IMR-90 (cell line): ENCODE measurements at regions not wholly inside any gene's neighbourhood (a gene's known extent, or its start where the extent isn't known, plus 50 kb on each side); places are given as distances from the start of the nearest gene placed in this dataset.
A peak's percentile ranks its signal among the peaks of the same experiment; 100 is the strongest.

ENCODE experiments used
- ATAC-seq: fragments of 200-7000 bp; cut with Tn5 transposase; 2 replicates; pipeline ENCODE4 v1.9.1; 2020; ENCODE audit warnings: low read depth, mild to moderate bottlenecking, moderate library complexity
- BruUV-seq: library from RNA; stranded (reverse); fragments of 400-500 nt; replicated peaks from 2 replicates; lab custom pipeline; 2021; lab: Mats Ljungman, UMichigan
- CTCF ChIA-PET: fragments of 300-600 bp; formaldehyde crosslinking; extraction: SDS; loops from one replicate; lab custom pipeline; 2021; ENCODE audit warnings: antibody characterized with exemption; lab: Yijun Ruan, JAX
- POLR2A ChIA-PET: fragments of 300-600 bp; sonication (Branson Sonifier 250); formaldehyde crosslinking; loops from one replicate; lab custom pipeline; 2022; ENCODE audit warnings: antibody characterized with exemption; ENCODE audit not compliant: unreplicated experiment; lab: Charles Lee
- DNase-seq: peaks from one replicate; pipeline ENCODE4 v3.0.0; 2013
- H2AFZ ChIP-seq: replicated peaks from 2 replicates; pipeline ENCODE3; 2013; ENCODE audit warnings: low read length, mild to moderate bottlenecking; ENCODE audit not compliant: poor library complexity
- H2AK5ac ChIP-seq: 2 replicates; pipeline ENCODE4 v1.6.1; 2013; ENCODE audit warnings: low read depth, low read length, inconsistent platforms
- H2AK9ac ChIP-seq: replicated peaks from 2 replicates; pipeline ENCODE3; 2013; ENCODE audit warnings: mild to moderate bottlenecking, low read depth, low read length, moderate library complexity; ENCODE audit not compliant: poor library complexity
- H2BK120ac ChIP-seq: 2 replicates; pipeline ENCODE4 v1.6.1; 2013; ENCODE audit warnings: low read depth, low read length, inconsistent platforms
- H2BK15ac ChIP-seq: 3 replicates; pipeline ENCODE4 v1.6.1; 2013; ENCODE audit warnings: low read depth, low read length, inconsistent platforms
- H2BK20ac ChIP-seq: 2 replicates; pipeline ENCODE4 v1.6.1; 2013; ENCODE audit warnings: low read depth, mild to moderate bottlenecking, inconsistent platforms, low read length, moderate library complexity
- H2BK5ac ChIP-seq: 2 replicates; pipeline ENCODE4 v1.6.1; 2013; ENCODE audit warnings: mild to moderate bottlenecking, low read depth, low read length, inconsistent platforms; ENCODE audit not compliant: poor library complexity, severe bottlenecking
- H3K14ac ChIP-seq: replicated peaks from 2 replicates; pipeline ENCODE4 v1.6.1; 2013; ENCODE audit warnings: low read depth, low read length, inconsistent platforms
- H3K18ac ChIP-seq: 2 replicates; pipeline ENCODE4 v1.6.1; 2013; ENCODE audit warnings: low read depth, low read length, control low read depth
- H3K23ac ChIP-seq: 2 replicates; pipeline ENCODE4 v1.6.1; 2013; ENCODE audit warnings: low read depth, low read length, inconsistent platforms
- H3K27ac ChIP-seq: 2 replicates; pipeline ENCODE4 v1.5.1; 2013; ENCODE audit warnings: mild to moderate bottlenecking, control low read depth, low read length; ENCODE audit not compliant: insufficient read depth
- H3K27me3 ChIP-seq: 2 replicates; pipeline ENCODE4 v1.6.1; 2013; ENCODE audit warnings: low read length; ENCODE audit not compliant: control insufficient read depth, insufficient read depth
- H3K36me3 ChIP-seq: 2 replicates; pipeline ENCODE4 v1.6.1; 2013; ENCODE audit warnings: low read length, mixed read lengths; ENCODE audit not compliant: control insufficient read depth, insufficient read depth
- H3K4ac ChIP-seq: 2 replicates; pipeline ENCODE4 v1.6.1; 2013; ENCODE audit warnings: low read depth, low read length, inconsistent platforms
- H3K4me1 ChIP-seq: 2 replicates; pipeline ENCODE4 v1.6.1; 2013; ENCODE audit warnings: low read length, mixed read lengths; ENCODE audit not compliant: control insufficient read depth, insufficient read depth
- H3K4me2 ChIP-seq: 2 replicates; pipeline ENCODE4 v1.6.1; 2013; ENCODE audit warnings: low read depth, mild to moderate bottlenecking, control low read depth, low read length, moderate library complexity
- H3K4me3 ChIP-seq: 2 replicates; pipeline ENCODE4 v1.5.1; 2013; ENCODE audit warnings: low read depth, mild to moderate bottlenecking, control low read depth, low read length, moderate library complexity; ENCODE audit not compliant: insufficient read depth
- H3K56ac ChIP-seq: 2 replicates; pipeline ENCODE4 v1.6.1; 2013; ENCODE audit warnings: low read length, inconsistent platforms; ENCODE audit not compliant: insufficient read depth; ENCODE audit errors: extremely low read depth
- H3K79me1 ChIP-seq, 2 experiments: 2 replicates each; pipeline ENCODE4 v1.6.1; 2013; ENCODE audit warnings: low read length in 2 of 2, inconsistent platforms in 1 of 2, low read depth in 1 of 2
- H3K9ac ChIP-seq: 2 replicates; pipeline ENCODE4 v1.6.1; 2013; ENCODE audit warnings: low read depth, low read length, control low read depth
- H3K9me1 ChIP-seq: 2 replicates; pipeline ENCODE4 v1.6.1; 2013; ENCODE audit warnings: low read length, inconsistent platforms; ENCODE audit not compliant: insufficient read depth
- H3K9me3 ChIP-seq: 2 replicates; pipeline ENCODE4 v1.6.1; 2013; ENCODE audit warnings: low read length; ENCODE audit not compliant: control insufficient read depth, insufficient read depth
- H4K20me1 ChIP-seq: 2 replicates; pipeline ENCODE4 v1.6.1; 2013; ENCODE audit warnings: low read length, inconsistent platforms; ENCODE audit not compliant: insufficient read depth
- H4K5ac ChIP-seq: 2 replicates; pipeline ENCODE4 v1.6.1; 2013; ENCODE audit warnings: mild to moderate bottlenecking, low read depth, low read length, control low read depth
- H4K8ac ChIP-seq, 2 experiments: 2 replicates each; pipeline ENCODE4 v1.6.1; 2013; ENCODE audit warnings: low read depth in 2 of 2, low read length in 2 of 2, control low read depth in 1 of 2, inconsistent platforms in 1 of 2
- H4K91ac ChIP-seq: 2 replicates; pipeline ENCODE4 v1.6.1; 2013; ENCODE audit warnings: low read depth, low read length, inconsistent platforms; ENCODE audit not compliant: insufficient read depth
- BHLHE40 ChIP-seq: fragments of 150-350 bp; IDR thresholded peaks from 2 replicates; pipeline ENCODE4 v1.6.1; 2016; ENCODE audit warnings: mild to moderate bottlenecking, low read depth, low read length
- CEBPB ChIP-seq: IDR thresholded peaks from 2 replicates; pipeline ENCODE4 v1.6.1; 2012; ENCODE audit warnings: low read depth, low read length, improper control_type of control experiment
- CHD1 ChIP-seq: IDR thresholded peaks from 2 replicates; pipeline ENCODE4 v1.6.1; 2012; ENCODE audit warnings: low read depth, low read length, improper control_type of control experiment
- FOS ChIP-seq: fragments of 150-350 bp; IDR thresholded peaks from 2 replicates; pipeline ENCODE4 v1.6.1; 2016; ENCODE audit warnings: low read depth, low read length
- MAFK ChIP-seq: IDR thresholded peaks from 2 replicates; pipeline ENCODE4 v1.6.1; 2012; ENCODE audit warnings: low read depth, low read length, improper control_type of control experiment
- MAZ ChIP-seq: IDR thresholded peaks from 2 replicates; pipeline ENCODE4 v1.6.1; 2012; ENCODE audit warnings: low read depth, mild to moderate bottlenecking, low read length, improper control_type of control experiment, moderate library complexity, borderline replicate concordance
- MXI1 ChIP-seq: IDR thresholded peaks from 2 replicates; pipeline ENCODE4 v1.6.1; 2012; ENCODE audit warnings: low read depth, mild to moderate bottlenecking, low read length, moderate library complexity, borderline replicate concordance
- NFE2L2 ChIP-seq: fragments of 150-350 bp; IDR thresholded peaks from 2 replicates; pipeline ENCODE4 v1.6.1; 2016; ENCODE audit warnings: low read depth, mild to moderate bottlenecking, low read length
- POLR2A ChIP-seq: IDR thresholded peaks from 2 replicates; pipeline ENCODE4 v1.6.1; 2012; ENCODE audit warnings: mild to moderate bottlenecking, low read depth, low read length
- RAD21 ChIP-seq: IDR thresholded peaks from 2 replicates; pipeline ENCODE4 v1.6.1; 2012; ENCODE audit warnings: low read length, improper control_type of control experiment
- RCOR1 ChIP-seq: IDR thresholded peaks from 2 replicates; pipeline ENCODE4 v1.6.1; 2012; ENCODE audit warnings: mild to moderate bottlenecking, low read length, improper control_type of control experiment; ENCODE audit not compliant: insufficient replicate concordance
- RFX5 ChIP-seq: IDR thresholded peaks from 2 replicates; pipeline ENCODE4 v1.8.0; 2012; ENCODE audit warnings: low read depth, mild to moderate bottlenecking, low read length, moderate library complexity
- SMC3 ChIP-seq: fragments of 150-350 bp; IDR thresholded peaks from 2 replicates; pipeline ENCODE4 v1.6.1; 2016; ENCODE audit warnings: low read depth, mild to moderate bottlenecking, antibody characterized with exemption, low read length, moderate library complexity
- WGBS, 2 experiments: methylation state at CpG; one replicate each; pipeline versions ENCODE4 v1.1.5 to v1.1.7; 2013; ENCODE audit warnings: missing lambda C conversion rate in 2 of 2; ENCODE audit not compliant: insufficient read length in 1 of 2; ENCODE audit errors: extremely low coverage in 2 of 2; 5-methylcytosine and 5-hydroxymethylcytosine counted together
- dilution Hi-C: fragments of 300-500 bp; cut with HindIII; formaldehyde crosslinking; loops from one replicate; pipeline ENCODE4 v1.14.3; 2018; ENCODE audit warnings: low sequenced_read_pairs; ENCODE audit not compliant: unreplicated experiment
- in situ Hi-C: fragments of 300-500 bp; cut with MboI; formaldehyde crosslinking; loops from 3 replicates; pipeline ENCODE4 v1.14.3; 2019; ENCODE audit warnings: low sequenced_read_pairs, inconsistent platforms, mixed read lengths
- intact Hi-C: fragments of 100-400 bp; cut with micrococcal nuclease; formaldehyde crosslinking; loops from 2 replicates; pipeline ENCODE4 v1.10.0; 2022
- TF ChIP-seq, protein P1 (sequence below): conservative IDR thresholded peaks from 2 replicates; pipeline ENCODE4 v1.5.1; 2012; ENCODE audit warnings: mild to moderate bottlenecking, low read depth, low read length, improper control_type of control experiment
- TF ChIP-seq, protein P2 (sequence below): fragments of 150-350 bp; IDR thresholded peaks from 2 replicates; pipeline ENCODE4 v1.6.1; 2017; ENCODE audit warnings: mild to moderate bottlenecking, antibody characterized with exemption, low read length, low read depth
- TF ChIP-seq, protein P3 (sequence below): fragments of 150-350 bp; IDR thresholded peaks from 2 replicates; pipeline ENCODE4 v1.6.1; 2016; ENCODE audit warnings: low read depth, mild to moderate bottlenecking, low read length, moderate library complexity, borderline replicate concordance

DNA sequence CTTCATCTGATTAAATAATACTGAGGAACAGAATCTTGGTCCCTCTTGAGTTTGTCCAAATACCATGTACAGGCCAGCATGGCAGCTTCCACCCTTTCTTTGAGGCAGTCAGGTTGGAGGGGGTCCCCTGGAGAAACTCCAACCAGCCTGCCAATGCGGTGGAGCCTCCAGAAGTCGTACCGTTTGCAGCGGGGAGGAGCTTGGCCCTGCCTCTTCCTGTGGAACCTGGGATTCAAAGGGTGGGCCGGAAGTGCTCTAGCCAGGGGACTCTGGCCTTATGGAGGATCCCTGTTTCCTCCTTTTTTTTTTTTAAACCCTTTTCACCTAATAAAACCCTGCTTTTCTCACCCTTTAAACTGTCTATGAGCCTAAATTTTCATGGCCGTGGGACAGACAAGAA, 216.3 kb upstream of the ZNF608 start:
- 57% methylated on average over 3 of the region's 6 CpGs; no CpG with 5 or more reads in 1 of the 2 experiments for WGBS, 2 experiments
- Histone ChIP-seq H3K27me3 (no peaks in the 10 kb centered on the region), H3K79me1 (no peaks in the 10 kb centered on the region), H2BK120ac (peak overlapping the region; percentile 92), H3K18ac (peak overlapping the region; percentile 80), H3K4ac (peak overlapping the region; percentile 83), H2BK5ac (no peak overlapping the region), H2AK5ac (peak overlapping the region; percentile 63; the same call in 1 of the 2 replicates), H3K14ac (peak overlapping the region; percentile 64), H3K56ac (no peak overlapping the region), H2AFZ (no peak overlapping the region), H3K23ac (peak overlapping the region; percentile 68; the same call in 1 of the 2 replicates), H4K20me1 (no peaks in the 10 kb centered on the region), H3K36me3 (no peaks in the 10 kb centered on the region), H4K91ac (peak overlapping the region; percentile 1; the same call in 1 of the 2 replicates), H2BK15ac (peak overlapping the region; percentile 43; the same call in 2 of the 3 replicates), H2BK20ac (peak overlapping the region; percentile 82), H3K27ac (no peak overlapping the region), H3K4me1 (peaks cover 8% of the 10 kb centered on the region), H3K4me3 (no peak overlapping the region), H4K5ac (peak overlapping the region; percentile 82; the same call in 1 of the 2 replicates), H3K9me1 (peaks cover 3% of the 10 kb centered on the region; the same call in 1 of the 2 replicates), H3K9ac (no peak overlapping the region), H3K4me2 (no peak overlapping the region), H4K8ac (peak overlapping the region; percentile 65 to 89; a peak in 3 of 4 replicates), H3K9me3 (no peaks in the 10 kb centered on the region), H2AK9ac (no peak overlapping the region)
- intact Hi-C loops, result no loop called here
- DNase-seq (no peak), ATAC-seq (no peak)
- CTCF ChIA-PET, result interaction anchor here (0.6 kb wide), 1 partner anchor 327 kb away, joined by 5 read pairs; no protein-coding TSS in a partner anchor
- POLR2A ChIA-PET, result interaction anchor here (0.6 to 0.7 kb wide), 2 partner anchors 10 to 213 kb away, joined by 3 to 4 read pairs; no protein-coding TSS in a partner anchor
- BruUV-seq, result no TSS peak
- in situ Hi-C loops, result no loop called here
- no peak for TF ChIP-seq MAFK
- no peak for TF ChIP-seq CHD1
- no peak for TF ChIP-seq MXI1
- TF ChIP-seq, protein P1, sequence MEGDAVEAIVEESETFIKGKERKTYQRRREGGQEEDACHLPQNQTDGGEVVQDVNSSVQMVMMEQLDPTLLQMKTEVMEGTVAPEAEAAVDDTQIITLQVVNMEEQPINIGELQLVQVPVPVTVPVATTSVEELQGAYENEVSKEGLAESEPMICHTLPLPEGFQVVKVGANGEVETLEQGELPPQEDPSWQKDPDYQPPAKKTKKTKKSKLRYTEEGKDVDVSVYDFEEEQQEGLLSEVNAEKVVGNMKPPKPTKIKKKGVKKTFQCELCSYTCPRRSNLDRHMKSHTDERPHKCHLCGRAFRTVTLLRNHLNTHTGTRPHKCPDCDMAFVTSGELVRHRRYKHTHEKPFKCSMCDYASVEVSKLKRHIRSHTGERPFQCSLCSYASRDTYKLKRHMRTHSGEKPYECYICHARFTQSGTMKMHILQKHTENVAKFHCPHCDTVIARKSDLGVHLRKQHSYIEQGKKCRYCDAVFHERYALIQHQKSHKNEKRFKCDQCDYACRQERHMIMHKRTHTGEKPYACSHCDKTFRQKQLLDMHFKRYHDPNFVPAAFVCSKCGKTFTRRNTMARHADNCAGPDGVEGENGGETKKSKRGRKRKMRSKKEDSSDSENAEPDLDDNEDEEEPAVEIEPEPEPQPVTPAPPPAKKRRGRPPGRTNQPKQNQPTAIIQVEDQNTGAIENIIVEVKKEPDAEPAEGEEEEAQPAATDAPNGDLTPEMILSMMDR, result no peak
- no peak for TF ChIP-seq BHLHE40
- no peak for TF ChIP-seq CEBPB
- TF ChIP-seq, protein P2, sequence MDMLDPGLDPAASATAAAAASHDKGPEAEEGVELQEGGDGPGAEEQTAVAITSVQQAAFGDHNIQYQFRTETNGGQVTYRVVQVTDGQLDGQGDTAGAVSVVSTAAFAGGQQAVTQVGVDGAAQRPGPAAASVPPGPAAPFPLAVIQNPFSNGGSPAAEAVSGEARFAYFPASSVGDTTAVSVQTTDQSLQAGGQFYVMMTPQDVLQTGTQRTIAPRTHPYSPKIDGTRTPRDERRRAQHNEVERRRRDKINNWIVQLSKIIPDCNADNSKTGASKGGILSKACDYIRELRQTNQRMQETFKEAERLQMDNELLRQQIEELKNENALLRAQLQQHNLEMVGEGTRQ, result no peak
- TF ChIP-seq NFE2L2, result no peak
- no peak for TF ChIP-seq RFX5
- TF ChIP-seq, protein P3, sequence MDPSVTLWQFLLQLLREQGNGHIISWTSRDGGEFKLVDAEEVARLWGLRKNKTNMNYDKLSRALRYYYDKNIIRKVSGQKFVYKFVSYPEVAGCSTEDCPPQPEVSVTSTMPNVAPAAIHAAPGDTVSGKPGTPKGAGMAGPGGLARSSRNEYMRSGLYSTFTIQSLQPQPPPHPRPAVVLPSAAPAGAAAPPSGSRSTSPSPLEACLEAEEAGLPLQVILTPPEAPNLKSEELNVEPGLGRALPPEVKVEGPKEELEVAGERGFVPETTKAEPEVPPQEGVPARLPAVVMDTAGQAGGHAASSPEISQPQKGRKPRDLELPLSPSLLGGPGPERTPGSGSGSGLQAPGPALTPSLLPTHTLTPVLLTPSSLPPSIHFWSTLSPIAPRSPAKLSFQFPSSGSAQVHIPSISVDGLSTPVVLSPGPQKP, result no peak
- no peak for TF ChIP-seq FOS
- TF ChIP-seq RAD21, result no peak
- TF ChIP-seq POLR2A, result no peak
- TF ChIP-seq MAZ, result no peak
- TF ChIP-seq SMC3, result no peak
- TF ChIP-seq RCOR1, result no peak
- dilution Hi-C loops, result no loop called here
